Activated T-cell treated with anti-CD3 and anti-CD28 coated beads, Interleukin-2, amount 50 U/mL, for 4 hours (primary cell): ENCODE measurements at regions not wholly inside any gene's neighbourhood (a gene's known extent, or its start where the extent isn't known, plus 50 kb on each side); places are given as distances from the start of the nearest gene placed in this dataset.

Experiments
- ATAC-seq, 2 donors: fragments of 200-7000 bp; cut with Tn5 transposase; one replicate each; pipeline ENCODE4 v1.10.0; 2021
- DNase-seq: peaks from one replicate; pipeline ENCODE4 v3.0.0-alpha.2; 2020
- H3K27me3 Mint-ChIP-seq: one replicate; pipeline ENCODE4 v1.8.0; 2021; ENCODE audit warnings: low read depth, mixed read lengths
- H3K36me3 Mint-ChIP-seq: one replicate; pipeline ENCODE4 v1.8.0; 2022; ENCODE audit warnings: mixed read lengths; ENCODE audit not compliant: insufficient read depth
- H3K4me1 Mint-ChIP-seq: one replicate; pipeline ENCODE4 v1.8.0; 2021; ENCODE audit warnings: low read depth, mixed read lengths
- H3K4me3 Mint-ChIP-seq: one replicate; pipeline ENCODE4 v1.8.0; 2021; ENCODE audit warnings: mild to moderate bottlenecking, moderate library complexity, mixed read lengths
- H3K9me3 Mint-ChIP-seq: one replicate; pipeline ENCODE4 v1.8.0; 2021; ENCODE audit warnings: mixed read lengths

- ATAC-seq (no peak), DNase-seq (no peak)
- H3K9me3 Mint-ChIP-seq: peaks cover 18% of the 10 kb centered on the region
- H3K27me3 Mint-ChIP-seq: peaks cover 8% of the 10 kb centered on the region
- no peaks in the 10 kb centered on the region for H3K4me1 Mint-ChIP-seq
- H3K4me3 Mint-ChIP-seq: no peak overlapping the region
- no peaks in the 10 kb centered on the region for H3K36me3 Mint-ChIP-seq
Observed at GRCh38 chr18:76771192-76771799, 51.1 kb upstream of the ZNF236 start.

DNA sequence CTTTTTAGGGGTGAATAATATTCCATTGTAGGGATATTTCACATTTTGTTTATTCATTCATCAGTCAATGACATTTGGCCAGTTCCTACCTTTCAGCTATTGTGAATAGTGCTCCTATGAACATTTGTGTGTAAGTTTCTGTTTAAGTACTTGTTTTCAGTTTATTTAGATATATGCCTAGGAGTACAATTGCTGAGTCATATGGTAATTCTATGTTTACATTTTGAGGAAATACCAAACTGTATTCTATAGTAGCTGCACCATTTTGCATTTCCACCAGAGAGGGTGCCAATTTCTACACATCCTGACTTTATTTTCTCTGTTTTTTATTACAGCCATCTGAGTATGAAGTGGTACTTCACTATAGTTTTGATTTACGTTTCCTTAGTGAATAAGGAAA is 54.4 kb upstream of the ZNF236 start:
- no peak for ATAC-seq
- peaks cover 6% of the 10 kb centered on the region for H3K27me3 Mint-ChIP-seq
- H3K4me1 Mint-ChIP-seq: peaks cover 9% of the 10 kb centered on the region
- no peaks in the 10 kb centered on the region for H3K36me3 Mint-ChIP-seq
- peaks cover 18% of the 10 kb centered on the region for H3K9me3 Mint-ChIP-seq
- H3K4me3 Mint-ChIP-seq: no peak overlapping the region
- DNase-seq: no peak

- Mint-ChIP-seq H3K27me3 (peaks cover 6% of the 10 kb centered on the region), H3K4me3 (no peak overlapping the region), H3K9me3 (peaks cover 21% of the 10 kb centered on the region), H3K4me1 (peaks cover 23% of the 10 kb centered on the region), H3K36me3 (no peaks in the 10 kb centered on the region)
- DNase-seq (no peak), ATAC-seq (no peak)
Observed at GRCh38 chr18:76766429-76766828, 55.9 kb upstream of the ZNF236 start.

- ATAC-seq: no peak
- Mint-ChIP-seq H3K36me3 (no peaks in the 10 kb centered on the region), H3K9me3 (peaks cover 25% of the 10 kb centered on the region), H3K4me3 (no peak overlapping the region), H3K4me1 (peaks cover 27% of the 10 kb centered on the region), H3K27me3 (peaks cover 4% of the 10 kb centered on the region)
- no peak for DNase-seq
Observed at GRCh38 chr18:76765649-76766048, 56.7 kb upstream of the ZNF236 start.

DNA sequence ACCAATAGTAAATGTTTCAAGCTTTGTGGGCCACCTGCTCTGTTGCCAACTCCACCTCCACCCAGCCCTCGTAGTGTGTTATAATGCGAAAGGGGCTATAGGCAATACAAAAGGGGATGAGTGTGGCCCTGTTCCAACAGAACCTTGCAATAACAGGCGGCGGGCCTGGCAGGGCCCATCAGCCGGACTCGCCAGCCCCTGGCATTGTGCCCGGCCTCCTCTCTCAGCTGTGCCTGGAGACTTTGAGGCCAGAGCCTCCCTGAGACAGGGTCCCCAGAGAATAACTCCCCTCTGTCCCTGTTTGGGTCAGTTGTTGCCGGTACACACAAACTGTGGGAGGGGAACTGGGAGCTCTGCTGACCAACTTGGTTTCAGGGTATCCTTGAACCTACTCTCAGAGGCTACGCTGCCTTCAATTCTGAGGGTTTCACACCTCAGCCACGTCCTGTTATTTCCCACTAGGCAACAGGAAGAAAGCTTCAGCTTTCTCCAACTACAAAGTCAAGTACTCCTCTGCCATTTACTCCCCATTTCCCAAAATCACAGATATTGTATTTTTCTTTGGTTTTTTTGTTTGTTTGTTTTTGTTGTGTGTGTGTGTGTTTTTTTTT is 58.0 kb upstream of the ZNF236 start:
- peaks cover 25% of the 10 kb centered on the region for H3K9me3 Mint-ChIP-seq
- DNase-seq (no peak), ATAC-seq (no peak)
- peaks cover 4% of the 10 kb centered on the region for H3K27me3 Mint-ChIP-seq
- no peak overlapping the region for H3K4me3 Mint-ChIP-seq
- no peaks in the 10 kb centered on the region for H3K36me3 Mint-ChIP-seq
- peaks cover 27% of the 10 kb centered on the region for H3K4me1 Mint-ChIP-seq

GRCh38 chr18:76759056-76759455 is 63.3 kb upstream of the ZNF236 start:
- Mint-ChIP-seq H3K4me3 (no peak overlapping the region), H3K4me1 (peaks cover 20% of the 10 kb centered on the region), H3K27me3 (no peaks in the 10 kb centered on the region), H3K9me3 (peaks cover 7% of the 10 kb centered on the region), H3K36me3 (no peaks in the 10 kb centered on the region)
- ATAC-seq: no peak
- DNase-seq: no peak

DNA sequence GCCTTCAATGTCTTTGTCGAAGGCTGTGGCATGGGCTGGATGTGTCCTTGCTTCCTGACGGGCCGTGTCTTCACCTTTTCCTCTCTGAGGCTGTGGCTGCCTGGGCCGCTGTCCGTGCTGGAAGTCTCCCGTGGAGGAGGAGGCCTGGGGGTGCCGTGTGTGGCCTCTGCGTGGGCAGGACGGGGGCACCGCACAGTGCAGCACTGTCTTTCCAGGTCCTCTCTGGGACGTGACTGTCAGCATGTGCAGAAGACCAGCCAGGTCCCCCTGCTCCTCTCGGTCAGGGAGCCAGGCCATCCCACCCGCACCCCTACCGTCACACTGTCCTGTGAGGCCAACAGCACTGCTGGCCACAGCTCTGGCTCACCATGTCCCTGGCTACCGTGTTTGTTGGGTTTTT is 64.4 kb upstream of the ZNF236 start:
- Mint-ChIP-seq H3K4me3 (no peak overlapping the region), H3K36me3 (no peaks in the 10 kb centered on the region), H3K4me1 (peaks cover 18% of the 10 kb centered on the region), H3K9me3 (peaks cover 7% of the 10 kb centered on the region), H3K27me3 (no peaks in the 10 kb centered on the region)
- DNase-seq (no peak), ATAC-seq (no peak)

GRCh38 chr18:76757335-76757734 is 65.0 kb upstream of the ZNF236 start:
- no peaks in the 10 kb centered on the region for H3K36me3 Mint-ChIP-seq
- ATAC-seq (no peak), DNase-seq (no peak)
- H3K9me3 Mint-ChIP-seq: peaks cover 8% of the 10 kb centered on the region
- no peaks in the 10 kb centered on the region for H3K27me3 Mint-ChIP-seq
- H3K4me3 Mint-ChIP-seq: no peak overlapping the region
- H3K4me1 Mint-ChIP-seq: peaks cover 13% of the 10 kb centered on the region

DNA sequence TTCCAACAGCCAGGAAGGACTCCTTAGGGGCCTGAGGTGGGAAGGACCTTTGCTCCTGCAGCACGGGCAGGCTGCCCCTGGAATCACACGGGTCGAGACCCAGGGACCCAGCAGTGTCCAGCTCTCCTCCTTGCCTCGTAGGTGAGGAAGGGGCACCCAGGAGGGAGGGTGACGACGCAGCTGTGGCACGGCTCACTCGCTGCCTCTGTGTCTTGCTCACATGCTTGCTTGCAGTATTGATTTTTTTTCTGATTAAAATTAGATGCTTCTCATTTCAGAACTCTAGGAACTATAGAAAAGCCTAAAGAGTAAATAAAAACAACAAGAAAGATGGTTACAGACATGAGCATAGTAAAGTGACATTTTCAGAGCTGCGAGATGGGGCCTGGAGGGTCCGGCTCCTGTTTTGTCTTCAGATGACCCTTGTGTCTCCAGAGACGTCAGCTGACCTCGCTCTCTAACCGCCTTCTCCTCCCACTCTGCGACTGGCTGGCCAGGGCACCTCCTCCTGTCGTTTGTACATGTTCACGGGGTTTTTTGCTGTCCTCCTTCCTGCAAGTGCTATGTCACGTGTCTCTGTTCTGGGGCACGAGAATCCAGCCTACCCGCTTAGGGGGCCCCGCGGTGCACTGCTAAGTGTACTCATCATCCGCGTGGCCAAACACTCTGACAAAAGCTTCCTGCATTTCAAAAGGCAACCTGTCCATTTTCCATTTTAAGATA is 65.7 kb upstream of the ZNF236 start:
- Mint-ChIP-seq H3K27me3 (no peaks in the 10 kb centered on the region), H3K4me3 (no peak overlapping the region), H3K9me3 (peaks cover 11% of the 10 kb centered on the region), H3K36me3 (no peaks in the 10 kb centered on the region), H3K4me1 (peaks cover 7% of the 10 kb centered on the region)
- DNase-seq (no peak), ATAC-seq (no peak)

DNA sequence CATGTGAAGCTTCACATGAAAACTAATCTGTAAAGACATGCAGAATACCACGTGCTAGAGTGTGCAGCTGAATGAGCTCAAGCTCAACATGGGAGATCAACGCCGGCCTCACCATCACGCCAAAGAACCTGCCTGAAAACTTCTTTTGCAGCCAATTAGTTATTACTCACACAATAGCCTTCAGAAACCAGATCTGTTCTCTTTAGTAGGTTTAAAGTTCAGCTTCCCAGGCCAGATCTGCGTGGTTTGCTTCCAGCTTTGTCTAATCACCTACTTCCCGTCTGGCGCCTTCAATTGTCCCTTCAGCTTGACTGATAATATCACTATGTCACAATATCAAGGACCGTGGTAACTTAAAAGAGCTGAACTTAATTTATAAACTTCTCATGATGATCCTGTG is 68.0 kb upstream of the ZNF236 start:
- DNase-seq (no peak), ATAC-seq (no peak)
- H3K4me1 Mint-ChIP-seq: no peaks in the 10 kb centered on the region
- H3K36me3 Mint-ChIP-seq: no peaks in the 10 kb centered on the region
- peaks cover 3% of the 10 kb centered on the region for H3K27me3 Mint-ChIP-seq
- H3K9me3 Mint-ChIP-seq: peaks cover 10% of the 10 kb centered on the region
- H3K4me3 Mint-ChIP-seq: no peak overlapping the region

DNA sequence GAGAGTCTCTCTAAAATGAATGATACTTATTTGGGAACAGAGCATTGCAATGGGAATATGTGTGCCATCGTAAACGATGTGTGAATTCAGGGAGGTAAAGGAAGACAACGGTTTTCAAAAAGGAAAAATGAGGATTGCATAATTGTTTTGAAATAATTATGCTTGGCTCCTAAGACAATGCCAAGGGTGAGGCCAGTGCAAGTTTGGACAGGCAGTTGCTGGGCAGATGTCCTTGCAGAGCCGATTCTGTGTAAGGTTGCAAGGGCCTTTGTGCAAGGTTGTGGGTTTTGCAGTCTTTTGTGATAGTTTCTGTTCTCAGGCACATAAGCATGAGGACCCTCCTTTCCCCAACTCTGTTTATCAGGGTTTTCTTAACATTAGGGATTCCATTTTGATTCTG is 70.0 kb upstream of the ZNF236 start:
- ATAC-seq: no peak
- Mint-ChIP-seq H3K4me1 (no peaks in the 10 kb centered on the region), H3K9me3 (peaks cover 22% of the 10 kb centered on the region), H3K4me3 (no peak overlapping the region), H3K27me3 (peaks cover 3% of the 10 kb centered on the region), H3K36me3 (peaks cover 2% of the 10 kb centered on the region)
- DNase-seq: no peak

DNA sequence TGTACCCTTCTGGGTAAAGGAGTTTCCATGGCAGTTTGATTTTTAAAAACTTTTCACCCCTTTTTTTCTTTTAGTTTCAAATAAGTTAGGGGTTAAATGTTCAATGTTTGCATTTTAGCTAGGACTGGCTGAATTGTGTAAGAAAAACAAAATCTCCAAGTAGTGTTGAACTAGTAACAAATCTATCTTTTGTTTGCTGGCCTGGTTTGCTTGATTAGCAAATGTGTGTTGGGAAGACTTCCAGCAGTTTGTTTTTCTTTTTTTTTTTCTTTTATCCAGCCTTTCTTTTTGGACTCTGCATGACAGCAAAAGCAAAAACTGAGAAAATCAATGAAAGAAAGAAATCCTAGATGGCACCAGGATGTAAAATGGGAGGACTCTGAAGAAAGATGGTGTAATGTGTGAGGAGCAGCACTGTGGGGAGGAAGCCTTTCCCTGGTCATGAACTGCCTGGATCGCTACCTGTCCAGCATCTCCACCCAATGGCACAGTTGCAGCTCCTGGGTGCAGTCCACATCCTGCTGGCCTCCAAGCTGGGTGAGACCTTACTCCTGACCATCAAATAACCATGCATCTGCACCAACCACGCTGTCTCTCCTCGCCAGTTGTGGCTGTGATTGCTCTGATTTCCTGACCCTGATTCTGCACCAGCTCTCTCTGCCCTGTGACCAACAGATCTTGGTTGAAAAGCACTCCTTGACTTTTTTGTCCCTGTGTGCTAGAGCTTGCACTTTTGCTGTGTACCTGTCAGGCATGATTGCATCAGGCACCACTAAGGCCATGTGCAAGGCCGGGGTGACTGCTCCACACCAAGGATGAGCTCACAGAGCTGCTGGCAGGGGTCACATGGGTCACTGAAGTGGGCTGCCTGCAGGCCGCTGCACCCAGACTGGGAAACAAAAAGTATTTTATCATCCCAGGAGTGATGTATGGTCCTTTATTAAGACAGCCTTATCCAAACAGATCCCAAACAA is 71.2 kb upstream of the ZNF236 start:
- no peak for DNase-seq
- peaks cover 22% of the 10 kb centered on the region for H3K9me3 Mint-ChIP-seq
- no peak for ATAC-seq
- H3K4me1 Mint-ChIP-seq: no peaks in the 10 kb centered on the region
- peaks cover 3% of the 10 kb centered on the region for H3K27me3 Mint-ChIP-seq
- peaks cover 2% of the 10 kb centered on the region for H3K36me3 Mint-ChIP-seq
- no peak overlapping the region for H3K4me3 Mint-ChIP-seq

DNA sequence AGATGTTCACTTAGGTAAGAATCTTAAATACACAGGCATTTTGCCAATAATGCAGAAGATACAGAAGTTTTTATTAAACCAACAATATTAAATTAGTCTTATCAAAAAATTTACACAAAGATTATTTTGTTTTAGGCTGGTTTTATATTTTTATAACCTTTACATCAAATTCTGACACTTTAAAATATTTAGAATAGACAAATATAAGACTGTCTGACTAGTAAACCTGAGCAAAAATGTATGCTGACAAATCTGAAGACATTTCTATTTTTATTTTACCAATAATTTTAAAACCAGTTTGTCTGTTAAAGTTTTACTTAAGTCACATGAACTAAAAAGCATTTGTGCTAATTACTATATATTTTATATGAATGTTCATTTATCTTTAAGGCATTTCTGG is 72.1 kb upstream of the ZNF236 start:
- Mint-ChIP-seq H3K4me1 (no peaks in the 10 kb centered on the region), H3K4me3 (no peak overlapping the region), H3K27me3 (peaks cover 3% of the 10 kb centered on the region), H3K36me3 (peaks cover 2% of the 10 kb centered on the region), H3K9me3 (peaks cover 22% of the 10 kb centered on the region)
- DNase-seq (no peak), ATAC-seq (no peak)

GRCh38 chr18:76747676-76748075 is 74.7 kb upstream of the ZNF236 start:
- DNase-seq (no peak), ATAC-seq (no peak)
- Mint-ChIP-seq H3K9me3 (peaks cover 22% of the 10 kb centered on the region), H3K4me3 (no peak overlapping the region), H3K36me3 (peaks cover 2% of the 10 kb centered on the region), H3K27me3 (peaks cover 4% of the 10 kb centered on the region), H3K4me1 (no peaks in the 10 kb centered on the region)
